HG02571 (cell line): ENCODE measurements at regions not wholly inside any gene's neighbourhood (a gene's known extent, or its start where the extent isn't known, plus 50 kb on each side); places are given as distances from the start of the nearest gene placed in this dataset.
A peak's percentile ranks its signal among the peaks of the same experiment; 100 is the strongest.
"Not testable (repeated sequence)": the region's sequence is repeated elsewhere in the genome, so short reads cannot be mapped to it uniquely, and the experiment has no call there.

Source experiments
- ATAC-seq: cut with Tn5 transposase; IDR thresholded peaks from one replicate; pipeline ENCODE4 v1.9.1; 2021; ENCODE audit warnings: mild to moderate bottlenecking, moderate library complexity; ENCODE audit not compliant: unreplicated experiment

- peak; percentile 96 for ATAC-seq
Measured at GRCh38 chr2:104976603-104977120, 61.2 kb upstream of the MRPS9 start.

DNA sequence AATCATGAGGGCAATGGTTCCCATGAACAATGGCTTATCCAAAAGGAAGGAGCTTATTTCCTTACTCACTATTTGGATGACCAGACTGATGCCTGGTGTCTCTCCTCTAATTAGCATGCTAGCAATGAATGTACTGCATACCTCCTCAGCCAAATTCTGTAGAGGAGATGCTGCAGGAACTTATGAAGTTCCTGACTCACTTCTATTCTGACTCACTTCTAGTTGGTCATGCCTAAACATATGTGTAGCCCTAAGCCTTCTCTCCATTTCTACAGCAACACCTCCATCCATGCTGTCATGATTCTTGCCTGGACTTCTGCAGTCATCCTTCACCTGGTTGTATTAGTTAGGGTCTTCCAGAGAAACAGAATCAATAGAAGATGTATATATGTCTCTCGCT lies 59.9 kb upstream of the MRPS9 start:
- ATAC-seq = no peak

DNA sequence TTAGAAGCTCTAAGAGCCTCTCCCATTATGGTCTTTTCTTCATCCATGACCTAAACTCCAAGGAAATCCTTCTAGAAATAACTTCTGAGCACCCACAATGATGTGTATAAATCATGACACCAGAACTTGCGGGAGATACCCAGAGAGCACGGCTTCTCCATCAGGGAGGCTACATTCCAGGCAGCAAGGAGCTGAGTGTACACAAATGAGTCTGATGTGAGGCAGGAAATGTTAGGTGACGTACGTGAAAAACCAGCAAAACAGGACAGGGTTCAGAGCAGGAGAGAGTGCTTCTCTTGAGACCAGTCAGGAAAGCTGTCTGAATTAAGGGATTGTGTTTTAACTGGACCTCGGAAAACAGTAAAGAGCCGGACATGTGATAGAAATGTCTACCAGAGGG lies 58.1 kb upstream of the MRPS9 start:
- not testable (repeated sequence) for ATAC-seq

GRCh38 chr2:104982111-104982510 lies 55.8 kb upstream of the MRPS9 start:
- no peak for ATAC-seq
